Esophagus muscularis mucosa (tissue), 3 donors: ENCODE measurements at regions not wholly inside any gene's neighbourhood (a gene's known extent, or its start where the extent isn't known, plus 50 kb on each side); places are given as distances from the start of the nearest gene placed in this dataset.

ENCODE experiments used
- POLR2AphosphoS5 ChIP-seq, 2 donors: sonication (generic); formaldehyde crosslinking; IDR thresholded peaks; one replicate each; pipeline ENCODE4 v1.6.1; 2017; ENCODE audit warnings: antibody characterized with exemption in 2 of 2
- TF ChIP-seq, protein P1 (sequence below), 3 experiments: fragments of 200-600 bp in 2 of 3; fragments of 450-650 bp in 1 of 3; sonication (generic) in 2 of 3; IDR thresholded peaks; one replicate each; pipeline ENCODE4 v1.5.1; 2017 to 2019; ENCODE audit warnings: antibody characterized with exemption in 3 of 3, mild to moderate bottlenecking in 2 of 3, moderate library complexity in 1 of 3

DNA sequence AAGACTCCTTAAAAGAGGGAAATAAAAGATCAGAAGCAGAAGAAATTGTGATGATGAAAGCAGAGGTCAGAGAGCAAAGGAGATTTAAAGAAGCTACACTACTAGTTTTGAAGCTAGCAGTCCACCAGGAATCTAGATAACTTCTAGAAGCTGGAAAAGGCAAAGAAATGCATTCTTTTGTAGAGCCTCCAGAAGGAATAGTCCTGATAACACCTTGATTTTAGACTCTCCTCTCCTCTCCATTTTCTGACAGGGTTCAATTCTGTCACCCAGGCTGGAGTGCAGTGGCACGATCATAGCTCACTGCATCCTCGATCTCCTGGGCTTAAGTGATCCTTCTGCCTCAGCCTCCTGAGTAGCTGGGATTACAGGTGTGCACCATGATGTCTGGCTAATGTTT, 1187.3 kb upstream of the CNTN5 start:
- TF ChIP-seq, protein P1, sequence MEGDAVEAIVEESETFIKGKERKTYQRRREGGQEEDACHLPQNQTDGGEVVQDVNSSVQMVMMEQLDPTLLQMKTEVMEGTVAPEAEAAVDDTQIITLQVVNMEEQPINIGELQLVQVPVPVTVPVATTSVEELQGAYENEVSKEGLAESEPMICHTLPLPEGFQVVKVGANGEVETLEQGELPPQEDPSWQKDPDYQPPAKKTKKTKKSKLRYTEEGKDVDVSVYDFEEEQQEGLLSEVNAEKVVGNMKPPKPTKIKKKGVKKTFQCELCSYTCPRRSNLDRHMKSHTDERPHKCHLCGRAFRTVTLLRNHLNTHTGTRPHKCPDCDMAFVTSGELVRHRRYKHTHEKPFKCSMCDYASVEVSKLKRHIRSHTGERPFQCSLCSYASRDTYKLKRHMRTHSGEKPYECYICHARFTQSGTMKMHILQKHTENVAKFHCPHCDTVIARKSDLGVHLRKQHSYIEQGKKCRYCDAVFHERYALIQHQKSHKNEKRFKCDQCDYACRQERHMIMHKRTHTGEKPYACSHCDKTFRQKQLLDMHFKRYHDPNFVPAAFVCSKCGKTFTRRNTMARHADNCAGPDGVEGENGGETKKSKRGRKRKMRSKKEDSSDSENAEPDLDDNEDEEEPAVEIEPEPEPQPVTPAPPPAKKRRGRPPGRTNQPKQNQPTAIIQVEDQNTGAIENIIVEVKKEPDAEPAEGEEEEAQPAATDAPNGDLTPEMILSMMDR (IDR thresholded peaks at IDR 0.05): no peak
- no peak for TF ChIP-seq POLR2AphosphoS5 (IDR thresholded peaks at IDR 0.05)
